AG04450 (cell line): ENCODE measurements at regions not wholly inside any gene's neighbourhood (a gene's known extent, or its start where the extent isn't known, plus 50 kb on each side); places are given as distances from the start of the nearest gene placed in this dataset.

Experiments
- CTCF ChIA-PET: fragments of 300-600, 350-600 bp; formaldehyde crosslinking; extraction: SDS; loops from one replicate; lab custom pipeline; 2022; ENCODE audit warnings: antibody characterized with exemption, inconsistent platforms; lab: Charles Lee
- POLR2A ChIA-PET: fragments of 350-600 bp; formaldehyde crosslinking; extraction: SDS; loops from one replicate; lab custom pipeline; 2021; ENCODE audit warnings: antibody characterized with exemption, inconsistent platforms; lab: Yijun Ruan, JAX
- DNase-seq: peaks from one replicate; pipeline ENCODE4 v3.0.0-alpha.2; 2011; ENCODE audit warnings: low read depth, low spot score
- H3K27ac ChIP-seq: one replicate; pipeline ENCODE4 v1.5.1; 2012; ENCODE audit warnings: low read depth, low read length, control low read depth
- H3K27me3 ChIP-seq: one replicate; pipeline ENCODE4 v1.6.0; 2012; ENCODE audit warnings: low read length; ENCODE audit not compliant: control insufficient read depth, insufficient read depth
- H3K4me3 ChIP-seq: 2 replicates; pipeline ENCODE4 v1.5.1; 2011; ENCODE audit warnings: mild to moderate bottlenecking, low read depth, low read length, control low read depth
- H3K9me3 ChIP-seq: 2 replicates; pipeline ENCODE4 v1.5.1; 2012; ENCODE audit warnings: low read length; ENCODE audit not compliant: control insufficient read depth, insufficient read depth
- CTCF ChIP-seq: IDR thresholded peaks from 2 replicates; pipeline ENCODE4 v1.5.1; 2011; ENCODE audit warnings: low read depth, low read length, control low read depth, inconsistent platforms

- no peak for TF ChIP-seq CTCF
- no peaks in the 10 kb centered on the region for H3K27me3 ChIP-seq
- ChIA-PET CTCF (no interaction called here), POLR2A (no interaction called here)
- H3K4me3 ChIP-seq = no peak overlapping the region
- no peaks in the 10 kb centered on the region; the same call in none of the 2 replicates for H3K9me3 ChIP-seq
- DNase-seq = no peak
- no peak overlapping the region for H3K27ac ChIP-seq
Measured at GRCh38 chr3:36317915-36318314, 62.4 kb upstream of the STAC start.

DNA sequence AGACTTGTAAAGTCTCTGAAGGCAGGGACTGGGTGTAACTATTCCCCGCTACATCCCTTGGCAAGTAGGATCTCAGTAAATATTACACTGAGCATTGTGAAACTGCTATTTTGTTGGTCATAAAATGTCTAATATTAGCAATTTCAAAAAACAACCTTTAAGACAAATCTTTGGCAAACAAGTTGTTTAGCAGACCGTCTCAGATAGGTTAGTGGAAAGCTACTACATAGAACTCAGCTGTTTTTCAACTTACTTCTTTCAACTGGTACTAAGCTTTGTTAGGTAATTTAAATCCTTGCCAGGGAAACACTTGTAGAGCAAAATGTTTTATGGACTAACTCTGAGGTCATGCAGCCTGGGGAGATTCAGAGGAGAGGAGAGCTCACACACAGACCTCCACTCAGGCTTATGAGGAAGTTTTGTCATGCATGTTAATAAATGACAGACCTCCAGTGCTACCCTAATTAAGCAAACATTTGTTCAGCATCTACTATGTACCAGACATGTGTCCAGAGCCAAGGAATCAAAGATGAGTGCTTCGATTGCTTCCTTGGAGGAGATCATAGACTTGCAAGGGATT, 61.6 kb upstream of the STAC start:
- no peak for DNase-seq
- Histone ChIP-seq H3K9me3 (no peaks in the 10 kb centered on the region; the same call in none of the 2 replicates), H3K27me3 (no peaks in the 10 kb centered on the region), H3K27ac (no peak overlapping the region), H3K4me3 (no peak overlapping the region)
- ChIA-PET CTCF (no interaction called here), POLR2A (no interaction called here)
- no peak for TF ChIP-seq CTCF

GRCh38 chr3:36319680-36320079, 60.6 kb upstream of the STAC start:
- no peaks in the 10 kb centered on the region for H3K27me3 ChIP-seq
- H3K4me3 ChIP-seq = no peak overlapping the region
- no peaks in the 10 kb centered on the region; the same call in none of the 2 replicates for H3K9me3 ChIP-seq
- DNase-seq = no peak
- CTCF ChIA-PET = no interaction called here
- H3K27ac ChIP-seq = no peak overlapping the region
- no peak for TF ChIP-seq CTCF
- POLR2A ChIA-PET = no interaction called here
